ENCODE measurements at regions not wholly inside any gene's neighbourhood (a gene's known extent, or its start where the extent isn't known, plus 50 kb on each side); places are given as distances from the start of the nearest gene placed in this dataset.

- H3K27ac ChIP-seq, result no peak overlapping the region
- H3K4me3 ChIP-seq (IDR thresholded peaks at IDR 0.05; ENCODE audit: insufficient read depth, low read depth, low read length), result no peak overlapping the region
- no peaks in the 10 kb centered on the region for H3K36me3 ChIP-seq (ENCODE audit: insufficient read depth)
- H2AFZ ChIP-seq (ENCODE audit: low read depth), result no peak overlapping the region
- no peak overlapping the region for H3K9ac ChIP-seq
- no peak overlapping the region for H3K4me2 ChIP-seq
- no peaks in the 10 kb centered on the region for H3K79me2 ChIP-seq (ENCODE audit: insufficient read depth, low read depth)
- H4K20me1 ChIP-seq (ENCODE audit: insufficient read depth), result no peaks in the 10 kb centered on the region
- TF ChIP-seq CTCF (conservative IDR thresholded peaks at IDR 0.05; ENCODE audit: low read depth, low read length), result no peak
- no peaks in the 10 kb centered on the region for H3K4me1 ChIP-seq (ENCODE audit: low read depth, poor library complexity, severe bottlenecking)
- no peaks in the 10 kb centered on the region for H3K27me3 ChIP-seq (ENCODE audit: insufficient read depth, low read depth)
Observed at GRCh38 chr4:134754301-134755019, 552.9 kb upstream of the PABPC4L start.

DNA sequence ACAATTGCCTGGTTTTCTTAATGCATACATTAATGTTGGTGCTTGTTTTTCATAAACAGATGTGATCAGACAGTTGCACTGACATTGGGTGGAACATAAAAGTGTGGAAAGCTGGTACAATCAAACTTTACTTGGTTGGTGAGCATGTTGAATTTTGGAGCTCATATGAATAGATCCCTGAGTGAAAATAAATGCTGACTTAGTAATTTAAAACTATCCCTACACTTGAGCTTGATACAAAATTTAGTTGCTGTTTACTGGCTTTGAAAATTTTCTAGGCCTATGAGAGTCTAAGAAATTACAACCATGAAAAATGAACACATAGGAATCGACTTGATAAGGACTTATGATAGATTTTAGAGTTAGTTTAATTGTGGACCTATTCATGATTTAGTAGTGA is 551.8 kb upstream of the PABPC4L start:
- no peak overlapping the region for H3K4me2 ChIP-seq
- no peak overlapping the region for H3K4me3 ChIP-seq (IDR thresholded peaks at IDR 0.05; ENCODE audit: insufficient read depth, low read depth, low read length)
- no peak for TF ChIP-seq CTCF (conservative IDR thresholded peaks at IDR 0.05; ENCODE audit: low read depth, low read length)
- no peak overlapping the region for H3K27ac ChIP-seq
- no peaks in the 10 kb centered on the region for H3K4me1 ChIP-seq (ENCODE audit: low read depth, poor library complexity, severe bottlenecking)
- no peak overlapping the region for H3K9ac ChIP-seq
- H3K27me3 ChIP-seq (ENCODE audit: insufficient read depth, low read depth), result no peaks in the 10 kb centered on the region
- no peaks in the 10 kb centered on the region for H3K79me2 ChIP-seq (ENCODE audit: insufficient read depth, low read depth)
- H2AFZ ChIP-seq (ENCODE audit: low read depth), result no peak overlapping the region
- no peaks in the 10 kb centered on the region for H4K20me1 ChIP-seq (ENCODE audit: insufficient read depth)
- H3K36me3 ChIP-seq (ENCODE audit: insufficient read depth), result no peaks in the 10 kb centered on the region

DNA sequence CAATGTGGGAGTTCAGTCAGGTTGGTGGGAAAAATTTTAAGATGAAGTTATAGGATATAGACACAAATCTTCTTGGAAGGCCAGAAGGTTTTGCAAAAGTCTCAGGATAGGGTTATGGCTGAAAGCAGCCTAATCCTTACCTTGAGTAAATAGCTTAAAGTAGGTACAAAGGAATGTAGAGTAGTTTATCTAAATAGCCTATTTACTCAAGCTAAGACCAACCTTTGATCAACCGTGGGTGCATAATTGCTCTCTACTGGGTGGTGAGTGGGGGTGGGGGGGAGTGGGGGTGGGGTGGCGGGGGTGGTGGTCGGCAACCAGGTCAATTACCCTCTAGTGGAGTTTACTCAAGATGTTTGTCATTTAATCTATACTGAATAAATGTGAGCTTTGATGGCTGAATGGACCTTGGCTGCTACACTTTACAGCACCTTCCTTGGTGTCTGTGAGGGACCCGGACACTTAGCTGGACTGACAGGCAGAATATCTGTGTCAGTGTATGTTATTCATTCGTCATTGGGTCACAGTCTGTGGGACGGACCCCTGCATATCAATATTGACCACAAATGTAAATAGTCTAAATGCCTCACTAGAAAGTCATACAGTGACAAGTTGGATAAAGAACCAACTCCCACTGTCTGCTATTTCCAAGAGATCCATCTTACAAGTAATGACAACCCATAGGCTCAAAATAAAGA is 545.7 kb upstream of the PABPC4L start:
- no peak overlapping the region for H3K4me3 ChIP-seq (IDR thresholded peaks at IDR 0.05; ENCODE audit: insufficient read depth, low read depth, low read length)
- H3K79me2 ChIP-seq (ENCODE audit: insufficient read depth, low read depth), result no peaks in the 10 kb centered on the region
- no peaks in the 10 kb centered on the region for H3K27me3 ChIP-seq (ENCODE audit: insufficient read depth, low read depth)
- H3K4me2 ChIP-seq, result no peak overlapping the region
- no peak overlapping the region for H3K9ac ChIP-seq
- no peak for TF ChIP-seq CTCF (conservative IDR thresholded peaks at IDR 0.05; ENCODE audit: low read depth, low read length)
- no peak overlapping the region for H2AFZ ChIP-seq (ENCODE audit: low read depth)
- H3K4me1 ChIP-seq (ENCODE audit: low read depth, poor library complexity, severe bottlenecking), result no peaks in the 10 kb centered on the region
- no peaks in the 10 kb centered on the region for H4K20me1 ChIP-seq (ENCODE audit: insufficient read depth)
- no peaks in the 10 kb centered on the region for H3K36me3 ChIP-seq (ENCODE audit: insufficient read depth)
- H3K27ac ChIP-seq, result no peak overlapping the region

DNA sequence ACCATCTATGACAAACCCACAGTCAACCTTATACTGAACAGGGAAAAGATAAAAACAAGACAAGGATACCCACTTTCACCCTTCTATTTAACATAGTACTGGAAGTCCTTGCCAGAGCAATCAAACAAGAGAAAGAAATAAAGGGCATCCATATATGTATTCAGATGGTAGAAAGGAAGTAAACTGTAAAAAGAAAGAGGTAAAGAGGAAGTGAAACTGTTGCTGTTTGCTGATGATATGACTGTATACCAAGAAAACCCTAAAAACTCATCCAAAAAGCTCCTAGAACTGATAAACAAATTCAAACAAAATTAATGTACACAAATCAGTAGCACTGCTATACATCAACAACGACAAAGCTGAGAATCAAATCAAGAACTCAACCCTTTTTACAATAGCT is 538.7 kb upstream of the PABPC4L start:
- Histone ChIP-seq H3K36me3 (ENCODE audit: insufficient read depth) (no peaks in the 10 kb centered on the region), H3K4me3 (IDR thresholded peaks at IDR 0.05; ENCODE audit: insufficient read depth, low read depth, low read length) (no peak overlapping the region), H3K4me2 (no peak overlapping the region), H3K27ac (no peak overlapping the region), H3K27me3 (ENCODE audit: insufficient read depth, low read depth) (no peaks in the 10 kb centered on the region), H4K20me1 (ENCODE audit: insufficient read depth) (no peaks in the 10 kb centered on the region), H2AFZ (ENCODE audit: low read depth) (no peak overlapping the region), H3K4me1 (ENCODE audit: low read depth, poor library complexity, severe bottlenecking) (no peaks in the 10 kb centered on the region), H3K9ac (no peak overlapping the region), H3K79me2 (ENCODE audit: insufficient read depth, low read depth) (no peaks in the 10 kb centered on the region)
- TF ChIP-seq CTCF (conservative IDR thresholded peaks at IDR 0.05; ENCODE audit: low read depth, low read length), result no peak
